ENCODE measurements at regions not wholly inside any gene's neighbourhood (a gene's known extent, or its start where the extent isn't known, plus 50 kb on each side); places are given as distances from the start of the nearest gene placed in this dataset.

- TF ChIP-seq FOXK2 (IDR thresholded peaks at IDR 0.05) = no peak
- no peak for TF ChIP-seq BHLHE40 (IDR thresholded peaks at IDR 0.05; ENCODE audit: borderline replicate concordance)
- TF ChIP-seq PKNOX1 (IDR thresholded peaks at IDR 0.05) = no peak
- TF ChIP-seq ELF4 (IDR thresholded peaks at IDR 0.05) = no peak
- no peak for TF ChIP-seq SUZ12 (IDR thresholded peaks at IDR 0.05)
- TF ChIP-seq FOXA1 (IDR thresholded peaks at IDR 0.05) = no peak
- no peak for TF ChIP-seq ZNF384 (IDR thresholded peaks at IDR 0.05)
- TF ChIP-seq SP1 (IDR thresholded peaks at IDR 0.05) = no peak
Observed at GRCh38 chr7:113816639-113817038, 102.2 kb downstream of the PPP1R3A start.

All from HEK293T (cell line).